Mesothelial cell of epicardium (in vitro differentiated cells): ENCODE measurements at regions not wholly inside any gene's neighbourhood (a gene's known extent, or its start where the extent isn't known, plus 50 kb on each side); places are given as distances from the start of the nearest gene placed in this dataset.

ENCODE experiments used
- DNase-seq, 2 experiments: peaks; one replicate each; pipeline ENCODE4 v3.0.0; 2021; ENCODE audit warnings: low spot score in 2 of 2; ENCODE audit not compliant: unreplicated experiment in 2 of 2
- H3K27ac Mint-ChIP-seq: 2 replicates; pipeline ENCODE4 v1.8.0; 2021; ENCODE audit warnings: mixed read lengths
- H3K27me3 Mint-ChIP-seq: 2 replicates; pipeline ENCODE4 v1.8.0; 2021; ENCODE audit warnings: low read depth, mixed read lengths
- H3K36me3 Mint-ChIP-seq: 2 replicates; pipeline ENCODE4 v1.8.0; 2021; ENCODE audit warnings: mixed read lengths
- H3K4me1 Mint-ChIP-seq: 2 replicates; pipeline ENCODE4 v1.8.0; 2021; ENCODE audit warnings: mixed read lengths
- H3K4me3 Mint-ChIP-seq: 2 replicates; pipeline ENCODE4 v1.8.0; 2021; ENCODE audit warnings: mild to moderate bottlenecking, moderate library complexity, mixed read lengths
- H3K9me3 Mint-ChIP-seq: 2 replicates; pipeline ENCODE4 v1.8.0; 2021; ENCODE audit warnings: mixed read lengths
- CTCF ChIP-seq: fragments of 200-600 bp; sonication (generic); IDR thresholded peaks from one replicate; pipeline ENCODE4 v1.5.0; 2021; ENCODE audit warnings: antibody characterized with exemption; ENCODE audit not compliant: unreplicated experiment

DNA sequence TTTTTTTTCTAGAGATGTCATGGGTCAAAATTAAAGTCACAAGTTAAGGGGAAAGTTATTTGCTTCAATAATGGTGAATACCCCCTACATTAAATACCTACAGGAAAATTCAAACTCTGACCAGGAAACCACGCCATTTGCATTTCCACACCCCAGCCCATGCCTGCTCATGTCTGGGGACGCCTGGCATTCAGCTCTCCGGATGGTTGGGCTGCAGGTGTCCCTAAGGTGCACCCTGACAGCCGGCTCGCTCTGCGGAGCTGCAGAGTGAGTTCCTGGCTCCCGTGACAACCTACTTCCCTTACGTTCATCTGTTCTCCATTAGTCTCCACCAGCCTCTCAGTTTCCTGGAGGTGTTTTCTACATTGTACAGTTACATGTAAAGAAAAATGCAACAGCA lies 122.7 kb upstream of the RIOK3 start:
- Mint-ChIP-seq H3K36me3 (peaks cover 29% of the 10 kb centered on the region), H3K27me3 (no peaks in the 10 kb centered on the region), H3K9me3 (peaks cover 22% of the 10 kb centered on the region), H3K4me1 (peaks cover 25% of the 10 kb centered on the region), H3K4me3 (peak overlapping the region; percentile 22), H3K27ac (peak overlapping the region; percentile 82)
- DNase-seq = no peak
- TF ChIP-seq CTCF = no peak

- no peak for TF ChIP-seq CTCF
- peak; percentile 37 to 64 for DNase-seq
- Mint-ChIP-seq H3K36me3 (peaks cover 21% of the 10 kb centered on the region), H3K4me1 (peaks cover 31% of the 10 kb centered on the region), H3K27ac (peak overlapping the region; percentile 82), H3K4me3 (peak overlapping the region; percentile 22), H3K9me3 (peaks cover 22% of the 10 kb centered on the region), H3K27me3 (no peaks in the 10 kb centered on the region)
Measured at GRCh38 chr18:23331091-23331920, 121.8 kb upstream of the RIOK3 start.

- Mint-ChIP-seq H3K4me1 (peaks cover 37% of the 10 kb centered on the region), H3K4me3 (no peak overlapping the region), H3K27ac (no peak overlapping the region), H3K27me3 (no peaks in the 10 kb centered on the region), H3K9me3 (peaks cover 14% of the 10 kb centered on the region), H3K36me3 (peaks cover 19% of the 10 kb centered on the region)
- DNase-seq = no peak
- TF ChIP-seq CTCF = no peak
Measured at GRCh38 chr18:23332356-23332755, 120.7 kb upstream of the RIOK3 start.

- Mint-ChIP-seq H3K27ac (peak overlapping the region; percentile 30), H3K27me3 (no peaks in the 10 kb centered on the region), H3K4me3 (no peak overlapping the region), H3K4me1 (peaks cover 42% of the 10 kb centered on the region), H3K36me3 (peaks cover 15% of the 10 kb centered on the region), H3K9me3 (peaks cover 4% of the 10 kb centered on the region)
- TF ChIP-seq CTCF = no peak
- DNase-seq = no peak
Measured at GRCh38 chr18:23333827-23334226, 119.3 kb upstream of the RIOK3 start.

DNA sequence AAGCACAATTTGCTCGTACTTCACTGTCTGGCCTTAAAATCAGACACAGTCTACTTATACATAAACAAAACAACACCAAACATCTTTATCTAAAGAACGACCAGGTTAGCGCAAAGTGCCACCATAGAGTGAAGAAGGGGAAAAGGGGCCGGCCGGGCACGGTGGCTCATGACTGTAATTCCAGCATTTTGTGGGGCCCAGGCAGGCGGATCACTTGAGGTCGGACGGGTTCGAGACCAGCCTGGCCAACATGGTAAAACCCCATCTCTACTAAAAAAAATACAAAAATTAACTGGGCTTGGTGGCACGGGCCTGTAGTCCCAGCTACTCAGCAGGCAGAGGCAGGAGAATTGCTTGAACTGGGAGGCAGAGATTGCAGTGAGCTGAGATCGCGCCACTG lies 118.5 kb upstream of the RIOK3 start:
- Mint-ChIP-seq H3K27ac (peak overlapping the region; percentile 22), H3K9me3 (no peaks in the 10 kb centered on the region), H3K27me3 (no peaks in the 10 kb centered on the region), H3K4me3 (no peak overlapping the region), H3K36me3 (peaks cover 10% of the 10 kb centered on the region), H3K4me1 (peaks cover 42% of the 10 kb centered on the region)
- DNase-seq = no peak
- TF ChIP-seq CTCF = no peak

GRCh38 chr18:23336101-23336500 lies 117.0 kb upstream of the RIOK3 start:
- peaks cover 5% of the 10 kb centered on the region for H3K36me3 Mint-ChIP-seq
- no peak for DNase-seq
- no peak for TF ChIP-seq CTCF
- H3K9me3 Mint-ChIP-seq = no peaks in the 10 kb centered on the region
- no peak overlapping the region for H3K27ac Mint-ChIP-seq
- H3K4me3 Mint-ChIP-seq = no peak overlapping the region
- peaks cover 40% of the 10 kb centered on the region for H3K4me1 Mint-ChIP-seq
- H3K27me3 Mint-ChIP-seq = no peaks in the 10 kb centered on the region
